GM18508 (cell line): ENCODE measurements at regions not wholly inside any gene's neighbourhood (a gene's known extent, or its start where the extent isn't known, plus 50 kb on each side); places are given as distances from the start of the nearest gene placed in this dataset.

Experiments
- ATAC-seq: cut with Tn5 transposase; IDR thresholded peaks from one replicate; pipeline ENCODE4 v1.9.1; 2021; ENCODE audit warnings: moderate number of reproducible peaks; ENCODE audit not compliant: insufficient read depth, unreplicated experiment

GRCh38 chr17:14971054-14971453, 294.1 kb downstream of the PMP22 start:
- ATAC-seq = no peak

GRCh38 chr17:14959106-14959648, 305.9 kb downstream of the PMP22 start:
- ATAC-seq = no peak

DNA sequence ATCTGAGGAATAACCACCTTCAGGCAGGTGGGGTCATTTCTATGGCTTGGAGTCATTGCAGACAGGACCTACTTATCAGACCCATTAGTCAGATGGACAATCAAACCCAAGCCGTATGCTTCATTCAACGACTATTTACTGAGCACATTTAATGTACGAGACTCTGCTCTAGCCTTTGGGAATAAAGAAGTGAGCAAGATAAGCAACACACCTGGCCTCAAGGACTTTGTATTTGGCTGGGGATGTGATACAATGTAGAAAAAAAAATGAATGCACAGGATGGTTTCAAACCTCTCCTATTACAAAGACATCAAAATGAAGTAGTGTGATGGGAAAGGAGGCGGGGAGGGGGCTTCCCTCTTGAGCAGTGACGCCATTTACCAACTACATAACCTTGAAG, 311.7 kb downstream of the PMP22 start:
- no peak for ATAC-seq

GRCh38 chr17:14950686-14951085, 314.4 kb downstream of the PMP22 start:
- no peak for ATAC-seq

DNA sequence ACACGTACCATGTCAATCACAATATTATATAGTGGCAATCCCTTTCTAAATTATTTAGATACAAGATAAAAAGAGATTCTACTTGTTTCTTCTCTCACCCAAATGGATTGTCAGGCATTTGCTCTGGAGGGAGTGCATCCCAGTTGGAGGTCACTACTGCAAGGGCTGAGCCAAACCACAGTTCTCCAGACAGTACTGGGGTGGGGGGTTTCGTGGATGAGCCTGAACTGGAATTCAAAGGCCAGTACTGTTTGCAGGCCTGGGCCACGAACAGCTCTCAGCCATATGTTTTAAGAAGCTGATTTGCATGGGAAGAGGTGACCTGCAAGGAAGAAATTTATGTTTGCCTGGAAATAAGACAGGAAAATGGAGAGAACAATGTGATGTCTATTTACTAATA, 314.9 kb downstream of the PMP22 start:
- no peak for ATAC-seq

- ATAC-seq = no peak
These were observed 317.5 kb downstream of the PMP22 start for GRCh38 chr17:14947671-14948070.

GRCh38 chr17:14946481-14946880, 318.6 kb downstream of the PMP22 start:
- no peak for ATAC-seq

- ATAC-seq = no peak
These were observed 322.5 kb downstream of the PMP22 start for GRCh38 chr17:14942526-14943190.

GRCh38 chr17:14940938-14941265, 324.2 kb downstream of the PMP22 start:
- ATAC-seq = no peak

DNA sequence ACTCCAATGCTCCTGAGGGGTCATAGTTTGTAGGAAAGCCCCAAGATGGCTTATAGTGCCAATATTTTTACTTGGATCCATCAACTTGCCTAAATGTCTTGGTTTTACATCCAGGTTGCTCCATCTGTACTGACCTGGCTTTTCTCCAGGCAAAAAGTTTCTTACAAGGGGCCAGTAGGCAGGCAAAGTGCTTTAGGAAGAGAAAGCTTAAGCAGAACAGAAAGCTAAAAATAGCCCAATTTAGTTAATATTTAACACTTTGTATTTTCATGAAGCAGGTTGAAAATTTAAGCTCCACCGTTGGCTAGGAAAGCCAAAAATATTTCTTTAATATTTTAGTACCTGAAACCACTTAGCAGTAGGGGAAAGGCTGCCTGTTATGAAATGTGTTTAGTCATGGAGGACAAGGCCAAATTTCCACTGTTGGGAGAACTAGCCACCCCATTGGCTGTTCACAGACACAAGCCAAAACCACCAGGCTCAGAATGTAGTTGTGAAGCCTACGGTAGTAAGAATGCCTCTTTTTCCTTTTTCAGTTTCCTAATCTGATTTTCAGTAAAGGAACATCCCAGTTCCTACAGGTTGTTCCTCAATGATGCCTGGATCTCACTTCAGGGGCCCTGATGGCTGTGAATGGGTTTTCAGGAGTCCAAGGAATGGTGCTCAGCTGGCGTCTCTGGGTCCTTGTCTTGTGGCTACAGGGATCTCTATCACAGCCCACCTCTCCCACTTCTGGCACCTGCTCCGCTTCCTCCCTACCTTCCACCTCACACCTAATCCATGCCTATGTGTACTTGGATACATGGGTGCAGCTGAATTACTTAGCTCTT, 324.8 kb downstream of the PMP22 start:
- no peak for ATAC-seq

DNA sequence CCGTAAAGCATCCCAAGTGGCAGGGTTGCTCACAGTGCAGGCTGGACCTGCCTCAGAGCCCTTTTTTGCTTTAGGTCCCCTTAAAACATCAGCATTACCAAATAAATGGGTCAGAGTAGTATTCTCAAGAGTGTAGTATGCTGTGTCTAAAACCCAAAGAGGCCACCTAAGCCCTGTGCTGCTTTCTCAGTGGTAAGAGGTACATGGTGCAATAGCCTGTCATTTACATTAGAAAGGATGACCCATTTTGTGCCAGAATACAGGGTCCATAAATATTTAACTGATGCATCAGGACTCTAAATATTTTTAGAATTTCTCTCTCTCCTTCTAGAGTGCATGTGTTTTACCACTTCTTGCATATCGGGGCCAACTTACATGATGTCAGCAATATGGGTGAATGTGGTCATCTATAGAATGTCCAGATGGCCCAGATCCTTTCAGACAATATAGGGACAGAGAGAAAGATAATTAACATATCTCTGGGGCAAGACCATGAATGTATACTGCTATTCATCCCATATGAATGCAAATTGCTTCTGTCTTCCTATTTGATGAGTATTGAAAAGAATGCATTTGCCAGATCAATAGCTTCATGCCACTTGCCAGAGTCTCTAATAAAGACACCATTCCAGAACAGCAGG, 329.2 kb downstream of the PMP22 start:
- no peak for ATAC-seq

DNA sequence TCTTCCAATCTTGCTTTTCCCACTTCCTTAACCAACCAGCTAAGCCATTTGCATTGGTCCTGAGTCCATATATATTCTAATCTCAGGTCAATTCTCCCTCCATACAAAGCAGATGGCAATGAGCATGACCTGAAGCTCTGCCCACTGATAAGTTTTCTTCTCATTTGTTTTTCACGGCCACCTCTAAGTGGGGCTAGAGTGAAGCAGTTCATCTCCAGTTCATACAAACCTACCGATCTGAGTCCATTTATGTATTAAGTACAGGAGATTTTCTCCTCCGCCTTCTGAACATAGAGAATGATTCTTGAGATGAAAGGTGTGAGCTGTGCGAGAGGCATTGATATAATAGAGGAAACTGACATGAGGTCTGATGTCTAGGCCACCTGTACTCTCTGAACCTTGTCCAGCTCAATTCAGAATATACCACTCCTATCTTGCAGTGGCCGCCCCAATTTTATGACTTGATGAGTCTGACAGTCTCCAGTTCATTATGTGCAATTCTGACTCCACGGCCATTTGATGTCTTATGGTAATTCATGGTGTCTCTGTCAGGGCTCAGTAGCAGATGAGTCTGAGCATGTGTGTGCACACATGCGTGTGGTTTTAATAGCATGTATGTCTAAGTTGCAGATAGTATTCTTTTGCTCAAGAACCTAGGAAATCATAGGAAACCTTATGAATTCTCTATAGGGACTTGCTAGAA, 329.8 kb downstream of the PMP22 start:
- ATAC-seq = no peak

GRCh38 chr17:14933676-14934075, 331.4 kb downstream of the PMP22 start:
- ATAC-seq = no peak

GRCh38 chr17:14926526-14927122, 338.5 kb downstream of the PMP22 start:
- ATAC-seq = no peak

DNA sequence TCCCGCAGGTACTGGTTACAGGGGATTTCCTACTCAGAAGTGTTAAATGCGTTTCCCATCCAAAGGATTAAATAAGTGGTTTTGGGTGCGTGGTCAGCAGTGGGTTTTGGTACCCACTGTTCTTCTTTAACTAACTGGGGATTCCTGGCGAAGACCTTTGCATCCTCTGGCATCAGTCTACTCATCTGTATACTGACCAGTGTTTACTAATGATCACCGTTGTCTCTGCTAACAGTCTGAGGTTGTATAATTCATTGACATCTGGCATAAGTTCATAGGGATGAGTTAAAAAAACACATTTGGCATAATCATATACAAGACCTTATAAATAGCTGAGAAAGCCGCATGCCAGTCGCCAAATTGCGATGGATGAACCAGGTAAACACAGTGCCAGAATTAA, 339.1 kb downstream of the PMP22 start:
- no peak for ATAC-seq

DNA sequence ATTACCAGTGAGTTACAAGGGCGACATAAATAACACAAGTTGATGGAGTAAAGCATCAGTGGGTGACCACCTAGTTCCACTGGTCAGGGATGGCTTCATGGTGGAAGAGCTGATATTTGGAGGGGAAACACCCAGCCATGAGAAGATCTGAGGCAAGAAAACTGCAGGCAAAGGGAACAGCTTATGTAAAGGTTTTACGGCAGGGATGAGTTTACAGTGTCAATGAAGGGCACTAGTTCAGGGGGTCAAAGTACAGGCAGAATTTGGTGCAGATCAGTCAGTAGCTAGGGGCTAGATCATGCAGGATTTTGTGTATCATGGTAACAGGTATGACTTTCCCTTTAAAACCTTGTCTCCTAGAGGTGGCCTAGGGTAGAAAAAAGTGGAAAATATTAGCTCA, 339.6 kb downstream of the PMP22 start:
- no peak for ATAC-seq

- ATAC-seq = no peak
These were observed 341.1 kb downstream of the PMP22 start for GRCh38 chr17:14923981-14924380.

DNA sequence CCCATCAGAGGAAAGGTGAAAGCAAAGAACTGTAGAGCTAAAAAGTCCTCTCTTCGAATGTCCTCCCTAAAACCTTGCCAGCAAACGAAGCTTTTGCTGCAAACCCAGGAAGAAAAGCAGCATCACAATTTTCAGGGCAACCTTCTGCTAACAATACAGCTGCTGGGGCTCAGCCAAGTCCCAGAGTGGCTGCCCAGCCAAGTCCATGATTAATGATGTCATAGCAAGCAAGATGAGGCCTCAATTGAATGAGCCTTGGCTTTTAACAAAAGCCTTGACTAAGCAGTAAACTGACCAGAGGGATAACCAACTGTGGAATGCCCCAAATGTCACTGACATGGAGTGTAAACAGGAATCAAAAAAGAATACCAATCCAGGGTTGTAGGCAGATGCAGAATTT, 342.7 kb downstream of the PMP22 start:
- no peak for ATAC-seq

DNA sequence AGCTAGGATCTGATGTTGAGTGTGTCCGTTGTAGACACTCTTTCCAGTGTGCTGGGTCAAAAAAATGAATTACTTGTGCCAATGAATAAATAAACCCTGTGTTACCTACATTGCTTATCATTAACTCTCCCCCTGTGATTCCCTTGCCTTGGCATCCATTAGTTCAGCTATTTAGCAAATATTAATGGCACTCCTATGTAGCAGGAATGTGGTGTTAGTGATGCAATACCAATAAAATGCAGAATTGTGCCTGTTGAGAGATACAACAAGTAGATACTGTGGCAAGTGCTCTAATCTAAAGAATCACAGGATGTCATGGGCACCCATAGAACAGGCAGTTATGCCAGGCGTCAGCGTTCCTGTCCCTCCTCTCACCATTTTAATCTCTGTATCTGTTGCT, 343.2 kb downstream of the PMP22 start:
- ATAC-seq = no peak

DNA sequence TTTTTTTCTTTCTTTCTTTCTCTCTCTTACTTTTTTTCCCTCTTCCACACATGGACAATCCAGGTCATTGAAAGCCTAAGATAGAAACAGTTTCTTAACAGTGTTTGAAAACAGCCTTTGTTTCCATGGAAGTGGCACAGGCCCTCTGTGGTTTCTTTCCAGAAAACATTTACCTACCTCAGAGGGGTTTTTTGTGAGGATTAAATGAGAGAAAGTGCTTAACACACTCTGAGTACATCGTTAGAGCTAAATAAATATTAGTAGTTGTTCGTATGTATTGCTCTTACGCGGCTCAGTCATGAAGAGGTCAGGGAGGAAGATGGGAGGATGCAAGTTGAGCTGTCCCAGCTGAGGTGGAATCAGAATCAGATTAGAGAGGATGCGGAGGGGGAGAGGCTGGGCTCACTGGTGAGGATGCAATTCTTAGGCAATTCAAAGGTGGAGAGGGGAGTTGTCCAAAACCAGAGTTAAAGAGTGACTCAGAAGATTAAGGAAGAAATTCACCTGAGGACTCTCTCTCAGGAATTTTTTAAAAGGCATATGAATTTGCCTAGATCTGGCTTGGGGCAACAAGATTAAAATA, 345.4 kb downstream of the PMP22 start:
- ATAC-seq = no peak
